ENCODE measurements at regions not wholly inside any gene's neighbourhood (a gene's known extent, or its start where the extent isn't known, plus 50 kb on each side); places are given as distances from the start of the nearest gene placed in this dataset.

GRCh38 chr2:144943293-144943941 is 423.5 kb upstream of the ZEB2 start:
- Histone ChIP-seq H2BK20ac (ENCODE audit: low read depth, low read length, poor library complexity, severe bottlenecking) (no peak overlapping the region), H3K56ac (ENCODE audit: insufficient read length, low read depth, low read length) (no peak overlapping the region), H3K4me2 (ENCODE audit: insufficient read depth, insufficient read length, low read length) (no peak overlapping the region), H2BK15ac (ENCODE audit: low read depth, low read length) (no peak overlapping the region), H3K23me2 (ENCODE audit: insufficient read length, low read depth, low read length, poor library complexity, severe bottlenecking) (no peaks in the 10 kb centered on the region), H4K5ac (ENCODE audit: insufficient read length, low read depth, low read length) (no peak overlapping the region), H3K27me3 (ENCODE audit: insufficient read depth, low read length) (no peaks in the 10 kb centered on the region; the same call in 1 of the 2 replicates), H3K79me1 (ENCODE audit: insufficient read depth, low read depth, low read length, poor library complexity, severe bottlenecking) (no peaks in the 10 kb centered on the region), H2BK120ac (ENCODE audit: low read depth, low read length, poor library complexity, severe bottlenecking) (no peak overlapping the region), H4K8ac (replicated peaks; ENCODE audit: insufficient read length, low read depth, low read length) (no peak overlapping the region), H2AFZ (ENCODE audit: low read length) (no peak overlapping the region), H3K27ac (ENCODE audit: insufficient read length, low read depth, low read length) (no peak overlapping the region), H2BK12ac (ENCODE audit: insufficient read length, low read depth, low read length) (no peak overlapping the region), H3T11ph (ENCODE audit: low read length) (no peak overlapping the region), H2BK5ac (ENCODE audit: insufficient read length, low read length) (no peak overlapping the region), H3K9ac (ENCODE audit: extremely low read depth, insufficient read length, low read length) (no peak overlapping the region), H4K91ac (ENCODE audit: insufficient read length, low read depth, low read length) (no peak overlapping the region), H2AK5ac (ENCODE audit: insufficient read length, low read length) (no peak overlapping the region), H3K14ac (ENCODE audit: insufficient read depth, low read length) (no peak overlapping the region), H3K4me1 (ENCODE audit: insufficient read depth, low read length) (no peaks in the 10 kb centered on the region; the same call in 1 of the 2 replicates), H3K9me3 (ENCODE audit: control insufficient read depth, low read depth, low read length) (no peaks in the 10 kb centered on the region), H4K20me1 (ENCODE audit: control insufficient read depth, insufficient read depth, insufficient read length) (no peaks in the 10 kb centered on the region), H3K4ac (ENCODE audit: low read depth, low read length) (no peak overlapping the region), H3K18ac (ENCODE audit: insufficient read length, low read depth, low read length) (no peak overlapping the region), H3K79me2 (ENCODE audit: insufficient read depth, low read length) (no peaks in the 10 kb centered on the region), H3K23ac (ENCODE audit: insufficient read length, low read depth, low read length) (no peak overlapping the region)
- no peak for TF ChIP-seq CTCF (conservative IDR thresholded peaks at IDR 0.05)
- no peak overlapping the region for H3K4me3 Mint-ChIP-seq
- no peak overlapping the region; a peak in 1 of 7 replicates for H3K27ac Mint-ChIP-seq
- H3K36me3 Mint-ChIP-seq (ENCODE audit: insufficient read depth in 1 of 3, low read depth in 3 of 3): no peaks in the 10 kb centered on the region
- H3K27me3 Mint-ChIP-seq (ENCODE audit: low read depth): no peaks in the 10 kb centered on the region
- no peaks in the 10 kb centered on the region for H3K9me3 Mint-ChIP-seq
- H3K4me1 Mint-ChIP-seq: peaks cover 5 to 6% of the 10 kb centered on the region in 2 experiments; a peak in 2 of 4 replicates
- DNase-seq: no peak
- no CpG with 5 or more reads among the region's 5 CpGs for WGBS (ENCODE audit: extremely low coverage, insufficient read length, low lambda C conversion rate)
